Activated CD8-positive, alpha-beta T cell treated with anti-CD3 and anti-CD28 coated beads, Interleukin-2, amount 10 ng/mL, durations not matched to agents 7 days and 5 days (primary cell): ENCODE measurements at regions not wholly inside any gene's neighbourhood (a gene's known extent, or its start where the extent isn't known, plus 50 kb on each side); places are given as distances from the start of the nearest gene placed in this dataset.

Experiments
- ATAC-seq: fragments of 150-1000 bp; cut with Tn5 transposase; one replicate; pipeline ENCODE4 v1.10.0; 2021; ENCODE audit warnings: moderate library complexity
- CTCF ChIA-PET: fragments of 350-600 bp; sonication (Branson Sonifier 250); formaldehyde crosslinking; loops from one replicate; lab custom pipeline; 2021; ENCODE audit warnings: antibody characterized with exemption; lab: Charles Lee
- POLR2A ChIA-PET: fragments of 350-600 bp; sonication (Branson Sonifier 250); formaldehyde crosslinking; loops from one replicate; lab custom pipeline; 2021; ENCODE audit warnings: antibody characterized with exemption; lab: Charles Lee
- DNase-seq: peaks from one replicate; pipeline ENCODE4 v3.0.0-alpha.2; 2020
- H3K27ac Mint-ChIP-seq: one replicate; pipeline ENCODE4 v1.8.0; 2021; ENCODE audit warnings: mild to moderate bottlenecking, mixed read lengths
- H3K27me3 Mint-ChIP-seq: one replicate; pipeline ENCODE4 v1.8.0; 2021; ENCODE audit warnings: low read depth, mixed read lengths
- H3K36me3 Mint-ChIP-seq: one replicate; pipeline ENCODE4 v1.8.0; 2021; ENCODE audit warnings: low read depth, mixed read lengths
- H3K4me1 Mint-ChIP-seq: one replicate; pipeline ENCODE4 v1.8.0; 2021; ENCODE audit warnings: low read depth, mixed read lengths
- H3K4me3 Mint-ChIP-seq: one replicate; pipeline ENCODE4 v1.8.0; 2021; ENCODE audit warnings: mild to moderate bottlenecking, mixed read lengths
- H3K9me3 Mint-ChIP-seq: one replicate; pipeline ENCODE4 v1.8.0; 2022; ENCODE audit warnings: mixed read lengths; ENCODE audit not compliant: insufficient read depth

GRCh38 chr6:54041239-54041638 is 70.0 kb upstream of the MLIP start:
- H3K36me3 Mint-ChIP-seq, result no peaks in the 10 kb centered on the region

GRCh38 chr6:54043360-54043759 is 67.9 kb upstream of the MLIP start:
- CTCF ChIA-PET, result no interaction called here
- no peak for ATAC-seq
- no peak overlapping the region for H3K4me3 Mint-ChIP-seq
- H3K9me3 Mint-ChIP-seq, result no peaks in the 10 kb centered on the region
- DNase-seq, result no peak
- POLR2A ChIA-PET, result no interaction called here
- H3K36me3 Mint-ChIP-seq, result no peaks in the 10 kb centered on the region
- H3K27ac Mint-ChIP-seq, result no peak overlapping the region
- no peaks in the 10 kb centered on the region for H3K4me1 Mint-ChIP-seq
- H3K27me3 Mint-ChIP-seq, result no peaks in the 10 kb centered on the region

More at GRCh38 chr6:54041239-54041638, 70.0 kb upstream of the MLIP start:
- Mint-ChIP-seq H3K27me3 (no peaks in the 10 kb centered on the region), H3K4me1 (no peaks in the 10 kb centered on the region), H3K9me3 (no peaks in the 10 kb centered on the region), H3K27ac (no peak overlapping the region), H3K4me3 (no peak overlapping the region)
- POLR2A ChIA-PET, result no interaction called here
- CTCF ChIA-PET, result no interaction called here
- DNase-seq, result no peak
- no peak for ATAC-seq

- no peak overlapping the region for H3K4me3 Mint-ChIP-seq
- H3K36me3 Mint-ChIP-seq, result no peaks in the 10 kb centered on the region
- DNase-seq, result no peak
- no peak overlapping the region for H3K27ac Mint-ChIP-seq
- no peak for ATAC-seq
- no peaks in the 10 kb centered on the region for H3K4me1 Mint-ChIP-seq
- ChIA-PET POLR2A (no interaction called here), CTCF (no interaction called here)
- no peaks in the 10 kb centered on the region for H3K9me3 Mint-ChIP-seq
- H3K27me3 Mint-ChIP-seq, result no peaks in the 10 kb centered on the region
Measured at GRCh38 chr6:54044059-54044458, 67.2 kb upstream of the MLIP start.

- Mint-ChIP-seq H3K27me3 (no peaks in the 10 kb centered on the region), H3K9me3 (no peaks in the 10 kb centered on the region), H3K27ac (no peak overlapping the region), H3K36me3 (no peaks in the 10 kb centered on the region), H3K4me3 (no peak overlapping the region), H3K4me1 (no peaks in the 10 kb centered on the region)
- CTCF ChIA-PET, result no interaction called here
- POLR2A ChIA-PET, result no interaction called here
- ATAC-seq (no peak), DNase-seq (no peak)
Measured at GRCh38 chr6:54048782-54049181, 62.5 kb upstream of the MLIP start.

- no peaks in the 10 kb centered on the region for H3K9me3 Mint-ChIP-seq
- ChIA-PET POLR2A (no interaction called here), CTCF (no interaction called here)
- no peaks in the 10 kb centered on the region for H3K27me3 Mint-ChIP-seq
- no peak for ATAC-seq
- no peak overlapping the region for H3K4me3 Mint-ChIP-seq
- DNase-seq, result no peak
- H3K27ac Mint-ChIP-seq, result no peak overlapping the region
- no peaks in the 10 kb centered on the region for H3K36me3 Mint-ChIP-seq
- no peaks in the 10 kb centered on the region for H3K4me1 Mint-ChIP-seq
Measured at GRCh38 chr6:54050750-54051149, 60.5 kb upstream of the MLIP start.

GRCh38 chr6:54053881-54054391 is 57.3 kb upstream of the MLIP start:
- ChIA-PET POLR2A (no interaction called here), CTCF (no interaction called here)
- H3K9me3 Mint-ChIP-seq, result no peaks in the 10 kb centered on the region
- ATAC-seq (no peak), DNase-seq (no peak)
- no peaks in the 10 kb centered on the region for H3K27me3 Mint-ChIP-seq
- H3K4me3 Mint-ChIP-seq, result no peak overlapping the region
- no peaks in the 10 kb centered on the region for H3K36me3 Mint-ChIP-seq
- H3K27ac Mint-ChIP-seq, result no peak overlapping the region
- H3K4me1 Mint-ChIP-seq, result no peaks in the 10 kb centered on the region

GRCh38 chr6:54056105-54056504 is 55.1 kb upstream of the MLIP start:
- H3K27me3 Mint-ChIP-seq, result no peaks in the 10 kb centered on the region
- H3K27ac Mint-ChIP-seq, result no peak overlapping the region
- CTCF ChIA-PET, result no interaction called here
- no peak overlapping the region for H3K4me3 Mint-ChIP-seq
- POLR2A ChIA-PET, result interaction anchor here (0.5 kb wide), 1 partner anchor 728 kb away, joined by 3 read pairs; no protein-coding TSS in a partner anchor
- no peaks in the 10 kb centered on the region for H3K36me3 Mint-ChIP-seq
- no peak for ATAC-seq
- H3K4me1 Mint-ChIP-seq, result no peaks in the 10 kb centered on the region
- no peaks in the 10 kb centered on the region for H3K9me3 Mint-ChIP-seq
- no peak for DNase-seq

GRCh38 chr6:54057058-54057457 is 54.2 kb upstream of the MLIP start:
- CTCF ChIA-PET, result no interaction called here
- H3K9me3 Mint-ChIP-seq, result no peaks in the 10 kb centered on the region
- no peak for ATAC-seq
- no peak overlapping the region for H3K27ac Mint-ChIP-seq
- POLR2A ChIA-PET, result no interaction called here
- H3K36me3 Mint-ChIP-seq, result no peaks in the 10 kb centered on the region
- H3K4me3 Mint-ChIP-seq, result no peak overlapping the region
- H3K27me3 Mint-ChIP-seq, result no peaks in the 10 kb centered on the region
- no peaks in the 10 kb centered on the region for H3K4me1 Mint-ChIP-seq
- DNase-seq, result no peak

- Mint-ChIP-seq H3K4me1 (no peaks in the 10 kb centered on the region), H3K27ac (no peak overlapping the region), H3K9me3 (no peaks in the 10 kb centered on the region), H3K27me3 (no peaks in the 10 kb centered on the region), H3K4me3 (no peak overlapping the region), H3K36me3 (no peaks in the 10 kb centered on the region)
- CTCF ChIA-PET, result no interaction called here
- DNase-seq (no peak), ATAC-seq (no peak)
- POLR2A ChIA-PET, result no interaction called here
Measured at GRCh38 chr6:54058236-54058635, 53.0 kb upstream of the MLIP start.

GRCh38 chr6:54059683-54060082 is 51.6 kb upstream of the MLIP start:
- Mint-ChIP-seq H3K27me3 (no peaks in the 10 kb centered on the region), H3K4me1 (no peaks in the 10 kb centered on the region)
- CTCF ChIA-PET, result no interaction called here

GRCh38 chr6:54060286-54060685 is 51.0 kb upstream of the MLIP start:
- no peak for ATAC-seq
- DNase-seq, result no peak
- Mint-ChIP-seq H3K4me1 (no peaks in the 10 kb centered on the region), H3K9me3 (no peaks in the 10 kb centered on the region), H3K36me3 (no peaks in the 10 kb centered on the region), H3K27ac (no peak overlapping the region), H3K4me3 (no peak overlapping the region), H3K27me3 (no peaks in the 10 kb centered on the region)
- POLR2A ChIA-PET, result no interaction called here
- CTCF ChIA-PET, result no interaction called here

More at GRCh38 chr6:54059683-54060082, 51.6 kb upstream of the MLIP start:
- Mint-ChIP-seq H3K27ac (no peak overlapping the region), H3K9me3 (no peaks in the 10 kb centered on the region), H3K36me3 (no peaks in the 10 kb centered on the region), H3K4me3 (no peak overlapping the region)
- POLR2A ChIA-PET, result no interaction called here
- no peak for DNase-seq
- no peak for ATAC-seq
